Keratinocyte (primary cell): ENCODE measurements at regions not wholly inside any gene's neighbourhood (a gene's known extent, or its start where the extent isn't known, plus 50 kb on each side); places are given as distances from the start of the nearest gene placed in this dataset.

ENCODE experiments used
- DNase-seq: peaks from one replicate; pipeline ENCODE4 v3.0.0-alpha.2; 2011; ENCODE audit warnings: low read depth, missing footprints, low spot score
- FAIRE-seq: peaks from 2 replicates; lab custom pipeline; 2011; peaks lifted over from hg19 to GRCh38; lab: Jason Lieb, UNC
- H2AFZ ChIP-seq: 2 replicates; pipeline ENCODE4 v1.6.0; 2012; ENCODE audit warnings: low read length, control low read depth, inconsistent platforms; ENCODE audit not compliant: control insufficient read depth
- H3K27ac ChIP-seq: 2 replicates; pipeline ENCODE4 v1.5.1; 2011; ENCODE audit warnings: low read length; ENCODE audit not compliant: control insufficient read depth, insufficient read depth
- H3K27me3 ChIP-seq: 3 replicates; pipeline ENCODE4 v1.6.0; 2011; ENCODE audit warnings: low read length; ENCODE audit not compliant: control insufficient read depth, insufficient read depth; ENCODE audit errors: extremely low read depth
- H3K36me3 ChIP-seq, 2 experiments: 2 replicates in 1 of 2; 3 replicates in 1 of 2; pipeline ENCODE4 v1.5.1; 2011; ENCODE audit warnings: low read length in 2 of 2, mild to moderate bottlenecking in 1 of 2; ENCODE audit not compliant: control insufficient read depth in 2 of 2, insufficient read depth in 2 of 2; ENCODE audit errors: extremely low read depth in 1 of 2
- H3K4me1 ChIP-seq: 3 replicates; pipeline ENCODE4 v1.5.1; 2011; ENCODE audit warnings: low read length; ENCODE audit not compliant: control insufficient read depth, insufficient read depth; ENCODE audit errors: extremely low read depth
- H3K4me2 ChIP-seq: 3 replicates; pipeline ENCODE4 v1.6.0; 2011; ENCODE audit warnings: low read depth, low read length; ENCODE audit not compliant: control insufficient read depth, insufficient read depth; ENCODE audit errors: extremely low read depth
- H3K4me3 ChIP-seq, 3 experiments: fragments of 200-600 bp in 1 of 3; sonication (generic) in 1 of 3; 2 replicates in 2 of 3; 3 replicates in 1 of 3; pipeline ENCODE4 v1.5.1; 2011 to 2016; ENCODE audit warnings: low read length in 3 of 3, mild to moderate bottlenecking in 3 of 3, control low read depth in 2 of 3, inconsistent platforms in 1 of 3, low read depth in 1 of 3, mixed read lengths in 1 of 3, mixed run types in 1 of 3, moderate library complexity in 1 of 3; ENCODE audit not compliant: control insufficient read depth in 2 of 3, insufficient read depth in 2 of 3; ENCODE audit errors: extremely low read depth in 1 of 3
- H3K79me2 ChIP-seq: 2 replicates; pipeline ENCODE4 v1.6.0; 2012; ENCODE audit warnings: low read length; ENCODE audit not compliant: control insufficient read depth, insufficient read depth
- H3K9ac ChIP-seq: 3 replicates; pipeline ENCODE4 v1.6.0; 2011; ENCODE audit warnings: low read length; ENCODE audit not compliant: control insufficient read depth, insufficient read depth; ENCODE audit errors: extremely low read depth
- H3K9me1 ChIP-seq: 3 replicates; pipeline ENCODE4 v1.6.0; 2011; ENCODE audit warnings: low read length; ENCODE audit not compliant: control insufficient read depth, insufficient read depth; ENCODE audit errors: extremely low read depth
- H3K9me3 ChIP-seq: 2 replicates; pipeline ENCODE4 v1.5.1; 2012; ENCODE audit warnings: low read depth, low read length; ENCODE audit not compliant: control insufficient read depth
- H4K20me1 ChIP-seq: 3 replicates; pipeline ENCODE4 v1.6.0; 2011; ENCODE audit warnings: low read length; ENCODE audit not compliant: control insufficient read depth, insufficient read depth; ENCODE audit errors: extremely low read depth
- CTCF ChIP-seq, 3 experiments: IDR thresholded peaks in 1 of 3; conservative IDR thresholded peaks in 1 of 3; optimal IDR thresholded peaks in 1 of 3; 2 replicates in 2 of 3; 3 replicates in 1 of 3; pipeline versions ENCODE3 to v1.5.1; 2011; ENCODE audit warnings: low read length in 3 of 3, mild to moderate bottlenecking in 3 of 3, moderate library complexity in 2 of 3, control low read depth in 1 of 3, inconsistent platforms in 1 of 3; ENCODE audit not compliant: insufficient read depth in 2 of 3; ENCODE audit errors: extremely low read depth in 1 of 3
- EZH2 ChIP-seq: IDR thresholded peaks from one replicate; pipeline ENCODE4 v1.6.1; 2012; ENCODE audit warnings: inconsistent platforms, mild to moderate bottlenecking, low read length, moderate library complexity
- dilution Hi-C: fragments of 300-500 bp; cut with MboI; formaldehyde crosslinking; loops from one replicate; pipeline ENCODE4 v1.7.0; 2020; ENCODE audit warnings: low sequenced_read_pairs; ENCODE audit not compliant: extremely low pct_ligation_motif_present

- no peaks in the 10 kb centered on the region for H3K4me1 ChIP-seq
- no peak overlapping the region for H3K4me3 ChIP-seq
- H3K4me2 ChIP-seq: no peak overlapping the region
- H3K27me3 ChIP-seq: peaks cover 12% of the 10 kb centered on the region
- no peaks in the 10 kb centered on the region for H3K79me2 ChIP-seq
- no peaks in the 10 kb centered on the region for H4K20me1 ChIP-seq
- no peak overlapping the region for H3K27ac ChIP-seq
- H2AFZ ChIP-seq: no peak overlapping the region
- no peak overlapping the region for H3K9ac ChIP-seq
- no peaks in the 10 kb centered on the region for H3K9me3 ChIP-seq
- no peaks in the 10 kb centered on the region for H3K36me3 ChIP-seq
- dilution Hi-C loops: no loop called here
- no peak for FAIRE-seq
- DNase-seq: no peak
- TF ChIP-seq EZH2: no peak
- no peak for TF ChIP-seq CTCF (optimal IDR thresholded peaks at IDR 0.05 in 1 of 3, IDR thresholded peaks at IDR 0.05 in 1 of 3, conservative IDR thresholded peaks at IDR 0.05 in 1 of 3; ENCODE audit: extremely low read depth in 1 of 3, insufficient read depth in 2 of 3, low read length in 3 of 3)
- H3K9me1 ChIP-seq: no peaks in the 10 kb centered on the region
Measured at GRCh38 chr4:83725336-83726085, 189.6 kb downstream of the GPAT3 start.

GRCh38 chr4:83724485-83725335 lies 188.8 kb downstream of the GPAT3 start:
- Histone ChIP-seq H3K9ac (no peak overlapping the region), H3K4me1 (no peaks in the 10 kb centered on the region), H3K4me2 (peak overlapping the region; percentile 10), H3K36me3 (no peaks in the 10 kb centered on the region), H3K9me3 (no peaks in the 10 kb centered on the region), H2AFZ (no peak overlapping the region), H3K9me1 (no peaks in the 10 kb centered on the region), H3K79me2 (no peaks in the 10 kb centered on the region), H3K27me3 (peaks cover 12% of the 10 kb centered on the region), H3K27ac (no peak overlapping the region), H4K20me1 (no peaks in the 10 kb centered on the region), H3K4me3 (no peak overlapping the region)
- FAIRE-seq: no peak
- no peak for DNase-seq
- peak; percentile 44 for TF ChIP-seq EZH2
- TF ChIP-seq CTCF (optimal IDR thresholded peaks at IDR 0.05 in 1 of 3, IDR thresholded peaks at IDR 0.05 in 1 of 3, conservative IDR thresholded peaks at IDR 0.05 in 1 of 3; ENCODE audit: extremely low read depth in 1 of 3, insufficient read depth in 2 of 3, low read length in 3 of 3): no peak
- dilution Hi-C loops: no loop called here
